H1 (cell line): ENCODE measurements at regions not wholly inside any gene's neighbourhood (a gene's known extent, or its start where the extent isn't known, plus 50 kb on each side); places are given as distances from the start of the nearest gene placed in this dataset.

ENCODE experiments used
- CTCF ChIA-PET: fragments of 300-600 bp; sonication (Branson Sonifier 250); formaldehyde crosslinking; loops from one replicate; lab custom pipeline; 2021; ENCODE audit not compliant: partially characterized antibody; lab: Charles Lee
- POLR2A ChIA-PET: fragments of 300-600 bp; sonication (Branson Sonifier 250); formaldehyde crosslinking; loops from one replicate; lab custom pipeline; 2021; ENCODE audit warnings: inconsistent platforms; ENCODE audit not compliant: partially characterized antibody; lab: Charles Lee
- DNase-seq, 2 experiments: peaks; one replicate each; pipeline versions ENCODE4 v3.0.0 to v3.0.0-alpha.2; 2010 to 2022; ENCODE audit warnings: low spot score in 2 of 2, low read depth in 1 of 2, mixed read lengths in 1 of 2
- FAIRE-seq: peaks from 2 replicates; lab custom pipeline; 2011; peaks lifted over from hg19 to GRCh38; lab: Jason Lieb, UNC
- H2AFZ ChIP-seq: 2 replicates; pipeline ENCODE4 v1.8.1; 2012; ENCODE audit warnings: low read length, inconsistent platforms
- H2AK5ac ChIP-seq: 2 replicates; pipeline ENCODE4 v1.6.1; 2013; ENCODE audit warnings: low read depth, low read length
- H2BK120ac ChIP-seq: replicated peaks from 2 replicates; pipeline ENCODE3; 2013; ENCODE audit warnings: low read depth, low read length, inconsistent platforms
- H2BK12ac ChIP-seq: 2 replicates; pipeline ENCODE4 v1.6.1; 2013; ENCODE audit warnings: low read depth, low read length
- H2BK15ac ChIP-seq: 2 replicates; pipeline ENCODE4 v1.6.1; 2013; ENCODE audit warnings: low read length
- H2BK20ac ChIP-seq: 2 replicates; pipeline ENCODE4 v1.6.1; 2013; ENCODE audit warnings: low read length
- H2BK5ac ChIP-seq: 2 replicates; pipeline ENCODE4 v1.6.1; 2013; ENCODE audit warnings: low read depth, low read length
- H3K14ac ChIP-seq: 2 replicates; pipeline ENCODE4 v1.6.1; 2013; ENCODE audit warnings: inconsistent platforms; ENCODE audit not compliant: insufficient read length
- H3K18ac ChIP-seq: 2 replicates; pipeline ENCODE4 v1.6.1; 2013; ENCODE audit warnings: low read length; ENCODE audit errors: extremely low read depth
- H3K23ac ChIP-seq: 2 replicates; pipeline ENCODE4 v1.6.1; 2013; ENCODE audit warnings: inconsistent platforms; ENCODE audit not compliant: insufficient read length
- H3K23me2 ChIP-seq: 2 replicates; pipeline ENCODE4 v1.6.1; 2013; ENCODE audit warnings: low read depth, low read length
- H3K27ac ChIP-seq: 2 replicates; pipeline ENCODE4 v1.6.1; 2011; ENCODE audit warnings: low read depth, low read length, inconsistent platforms
- H3K27me3 ChIP-seq, 4 experiments: replicated peaks in 1 of 4; 1 replicate in 1 of 4; 2 replicates in 3 of 4; pipeline versions ENCODE4 v1.6.1 to v1.8.1; 2011 to 2013; ENCODE audit warnings: low read length in 3 of 4, mild to moderate bottlenecking in 3 of 4, inconsistent platforms in 2 of 4, mixed read lengths in 2 of 4, moderate library complexity in 1 of 4; ENCODE audit not compliant: control insufficient read depth in 3 of 4, insufficient read depth in 3 of 4; ENCODE audit errors: extremely low read depth in 1 of 4
- H3K36me3 ChIP-seq, 4 experiments: 2 replicates each; pipeline versions ENCODE4 v1.6.1 to v1.8.1; 2011 to 2013; ENCODE audit warnings: mild to moderate bottlenecking in 4 of 4, low read length in 3 of 4, moderate library complexity in 2 of 4, control low read depth in 1 of 4, inconsistent platforms in 1 of 4; ENCODE audit not compliant: insufficient read depth in 4 of 4, control insufficient read depth in 2 of 4
- H3K4ac ChIP-seq: replicated peaks from 2 replicates; pipeline ENCODE3; 2013; ENCODE audit warnings: low read length, low read depth, mixed read lengths, inconsistent platforms; ENCODE audit not compliant: insufficient read length
- H3K4me1 ChIP-seq, 4 experiments: replicated peaks in 1 of 4; 1 replicate in 1 of 4; 2 replicates in 3 of 4; pipeline versions ENCODE4 v1.6.1 to v1.8.1; 2011 to 2013; ENCODE audit warnings: low read length in 3 of 4, inconsistent platforms in 2 of 4, mixed read lengths in 1 of 4; ENCODE audit not compliant: insufficient read depth in 4 of 4, control insufficient read depth in 3 of 4
- H3K4me2 ChIP-seq, 2 experiments: 2 replicates each; pipeline versions ENCODE4 v1.6.1 to v1.8.1; 2011 to 2013; ENCODE audit warnings: low read depth in 2 of 2, low read length in 2 of 2, control low read depth in 1 of 2, inconsistent platforms in 1 of 2, mild to moderate bottlenecking in 1 of 2; ENCODE audit not compliant: insufficient read depth in 1 of 2
- H3K4me3 ChIP-seq, 4 experiments: fragments of 200-600, 300-600 bp in 1 of 4; sonication (generic), shearing (Covaris generic), sonication (Bioruptor Twin) in 1 of 4; 2 replicates each; pipeline versions ENCODE4 v1.5.1 to v1.8.1; 2011 to 2016; ENCODE audit warnings: low read length in 4 of 4, low read depth in 3 of 4, control low read depth in 2 of 4, inconsistent platforms in 2 of 4, mild to moderate bottlenecking in 2 of 4, mixed read lengths in 1 of 4, moderate library complexity in 1 of 4; ENCODE audit not compliant: insufficient read depth in 2 of 4; ENCODE audit errors: extremely low read depth in 1 of 4
- H3K56ac ChIP-seq: replicated peaks from 2 replicates; pipeline ENCODE3; 2013; ENCODE audit warnings: low read depth, mild to moderate bottlenecking, mixed read lengths, low read length, inconsistent platforms; ENCODE audit not compliant: insufficient read length
- H3K79me1 ChIP-seq: 2 replicates; pipeline ENCODE4 v1.6.1; 2013; ENCODE audit warnings: low read depth, low read length, control low read depth
- H3K79me2 ChIP-seq, 2 experiments: 2 replicates each; pipeline versions ENCODE4 v1.6.1 to v1.8.1; 2012 to 2013; ENCODE audit warnings: low read length in 2 of 2, mild to moderate bottlenecking in 2 of 2, inconsistent platforms in 1 of 2; ENCODE audit not compliant: insufficient read depth in 2 of 2, control insufficient read depth in 1 of 2
- H3K9ac ChIP-seq, 4 experiments: replicated peaks in 1 of 4; 1 replicate in 1 of 4; 2 replicates in 3 of 4; pipeline versions ENCODE4 v1.6.1 to v1.8.1; 2011 to 2013; ENCODE audit warnings: low read depth in 3 of 4, low read length in 3 of 4, control low read depth in 2 of 4, mild to moderate bottlenecking in 2 of 4, moderate library complexity in 2 of 4, inconsistent platforms in 1 of 4; ENCODE audit errors: extremely low read depth in 1 of 4
- H3K9me3 ChIP-seq, 2 experiments: 2 replicates each; pipeline versions ENCODE4 v1.6.1 to v1.8.1; 2012 to 2013; ENCODE audit warnings: mild to moderate bottlenecking in 2 of 2, moderate library complexity in 2 of 2, control low read depth in 1 of 2, inconsistent platforms in 1 of 2, low read depth in 1 of 2, low read length in 1 of 2, mixed read lengths in 1 of 2; ENCODE audit not compliant: insufficient read depth in 2 of 2
- H4K20me1 ChIP-seq, 2 experiments: replicated peaks in 1 of 2; 2 replicates each; pipeline versions ENCODE3 to v1.8.1; 2011 to 2013; ENCODE audit warnings: inconsistent platforms in 2 of 2, low read length in 2 of 2, mild to moderate bottlenecking in 1 of 2; ENCODE audit not compliant: insufficient read depth in 2 of 2, control insufficient read depth in 1 of 2
- H4K5ac ChIP-seq: 2 replicates; pipeline ENCODE4 v1.6.1; 2013; ENCODE audit warnings: low read length, low read depth, mixed read lengths, inconsistent platforms; ENCODE audit not compliant: insufficient read length
- H4K8ac ChIP-seq: 2 replicates; pipeline ENCODE4 v1.8.0; 2013; ENCODE audit warnings: mild to moderate bottlenecking, moderate library complexity, low read length, inconsistent platforms; ENCODE audit not compliant: insufficient read depth; ENCODE audit errors: extremely low read depth
- H4K91ac ChIP-seq: replicated peaks from 2 replicates; pipeline ENCODE3; 2013; ENCODE audit warnings: low read length, mixed read lengths, inconsistent platforms; ENCODE audit not compliant: insufficient read length
- CTBP2 ChIP-seq: IDR thresholded peaks from 2 replicates; pipeline ENCODE4 v1.7.0; 2011; ENCODE audit warnings: borderline replicate concordance, mild to moderate bottlenecking, moderate library complexity, mixed read lengths, low read length; ENCODE audit not compliant: insufficient read depth, insufficient read length
- EZH2 ChIP-seq: fragments of 200-600 bp; sonication (generic); IDR thresholded peaks from 2 replicates; pipeline ENCODE4 v1.7.1; 2012; ENCODE audit warnings: low read depth, mild to moderate bottlenecking, moderate library complexity, low read length, inconsistent platforms; ENCODE audit not compliant: severe bottlenecking
- PHF8 ChIP-seq: fragments of 200-600 bp; sonication (generic); conservative IDR thresholded peaks from 2 replicates; pipeline ENCODE4 v1.7.1; 2012; ENCODE audit warnings: low read depth, mild to moderate bottlenecking, inconsistent platforms, low read length, moderate library complexity
- POU5F1 ChIP-seq: IDR thresholded peaks from 2 replicates; pipeline ENCODE4 v1.6.1; 2011; ENCODE audit warnings: low read depth, mild to moderate bottlenecking, low read length, moderate library complexity
- RNF2 ChIP-seq: fragments of 200-900, 300-1000 bp; sonication (generic); IDR thresholded peaks from 2 replicates; pipeline ENCODE4 v1.7.1; 2016; ENCODE audit warnings: borderline replicate concordance, low read depth, mild to moderate bottlenecking, antibody characterized with exemption, low read length; ENCODE audit not compliant: poor library complexity, severe bottlenecking; ENCODE audit errors: missing control alignments
- SIRT6 ChIP-seq: IDR thresholded peaks from one replicate; pipeline ENCODE4 v1.7.1; 2012; ENCODE audit warnings: low read length, inconsistent platforms
- SP4 ChIP-seq: IDR thresholded peaks from 2 replicates; pipeline ENCODE4 v1.6.1; 2012; ENCODE audit warnings: low read length, inconsistent platforms
- TAF1 ChIP-seq: IDR thresholded peaks from 2 replicates; pipeline ENCODE4 v1.6.1; 2011; ENCODE audit warnings: mild to moderate bottlenecking, low read depth, low read length
- TCF12 ChIP-seq: IDR thresholded peaks from 2 replicates; pipeline ENCODE4 v1.6.1; 2011; ENCODE audit warnings: low read depth, mild to moderate bottlenecking, low read length
- TEAD4 ChIP-seq: IDR thresholded peaks from 2 replicates; pipeline ENCODE4 v1.6.1; 2012; ENCODE audit warnings: low read depth, low read length, inconsistent platforms, mixed read lengths
- USF2 ChIP-seq: IDR thresholded peaks from 2 replicates; pipeline ENCODE4 v1.6.1; 2011; ENCODE audit warnings: low read length, improper control_type of control experiment
- YY1 ChIP-seq: IDR thresholded peaks from 2 replicates; pipeline ENCODE4 v1.6.1; 2011; ENCODE audit warnings: low read depth, mild to moderate bottlenecking, low read length
- WGBS, 2 experiments: shearing (Covaris generic) in 1 of 2; methylation state at CpG; one replicate each; pipeline versions ENCODE4 v1.1.6 to v1.1.7; 2013 to 2015; ENCODE audit warnings: low lambda C conversion rate in 2 of 2, mixed read lengths in 2 of 2, inconsistent platforms in 1 of 2, low coverage in 1 of 2, missing lambda C conversion rate in 1 of 2; ENCODE audit not compliant: insufficient replicate concordance in 2 of 2, insufficient coverage in 1 of 2, insufficient read length in 1 of 2; ENCODE audit errors: extremely low coverage in 1 of 2, missing lambda C conversion rate in 1 of 2; 5-methylcytosine and 5-hydroxymethylcytosine counted together
- TF ChIP-seq, protein P1 (sequence below): IDR thresholded peaks from 2 replicates; pipeline ENCODE4 v1.6.1; 2012; ENCODE audit warnings: inconsistent platforms

GRCh38 chr13:107220245-107220644 lies 652.3 kb upstream of the ARGLU1 start:
- Histone ChIP-seq H3K79me1 (no peaks in the 10 kb centered on the region), H2BK20ac (no peak overlapping the region), H3K27ac (no peak overlapping the region), H3K4me3 (no peak overlapping the region), H2BK15ac (no peak overlapping the region), H4K5ac (no peak overlapping the region), H3K23ac (no peak overlapping the region), H3K9me3 (no peaks in the 10 kb centered on the region), H4K91ac (no peak overlapping the region), H3K4me2 (no peak overlapping the region), H3K36me3 (no peaks in the 10 kb centered on the region), H2BK12ac (no peak overlapping the region), H2BK5ac (no peak overlapping the region), H3K23me2 (no peaks in the 10 kb centered on the region), H3K18ac (no peak overlapping the region), H2BK120ac (no peak overlapping the region), H3K56ac (no peak overlapping the region), H2AK5ac (no peak overlapping the region), H4K20me1 (no peaks in the 10 kb centered on the region), H4K8ac (no peak overlapping the region), H3K27me3 (no peaks in the 10 kb centered on the region), H3K79me2 (no peaks in the 10 kb centered on the region), H3K9ac (no peak overlapping the region), H3K4me1 (peaks cover 0 to 3% (median 0%) of the 10 kb centered on the region in 4 experiments; a peak in 2 of 7 replicates), H3K4ac (no peak overlapping the region), H2AFZ (no peak overlapping the region), H3K14ac (no peak overlapping the region)
- DNase-seq (no peak), FAIRE-seq (no peak)
- 79% methylated on average over 2 of the region's 2 CpGs; no CpG with 5 or more reads in 1 of the 2 experiments for WGBS, 2 experiments
- CTCF ChIA-PET: interaction anchor here (1.2 to 2.4 kb wide), 2 partner anchors 12 to 17 kb away, joined by 3 to 10 read pairs; no protein-coding TSS in a partner anchor
- POLR2A ChIA-PET: no interaction called here
- TF ChIP-seq SIRT6 (no peak), YY1 (no peak), POU5F1 (no peak), PHF8 (no peak), RNF2 (no peak), SP4 (no peak), USF2 (no peak), TAF1 (no peak), CTBP2 (no peak), TCF12 (no peak), EZH2 (no peak), TEAD4 (no peak)
- TF ChIP-seq, protein P1, sequence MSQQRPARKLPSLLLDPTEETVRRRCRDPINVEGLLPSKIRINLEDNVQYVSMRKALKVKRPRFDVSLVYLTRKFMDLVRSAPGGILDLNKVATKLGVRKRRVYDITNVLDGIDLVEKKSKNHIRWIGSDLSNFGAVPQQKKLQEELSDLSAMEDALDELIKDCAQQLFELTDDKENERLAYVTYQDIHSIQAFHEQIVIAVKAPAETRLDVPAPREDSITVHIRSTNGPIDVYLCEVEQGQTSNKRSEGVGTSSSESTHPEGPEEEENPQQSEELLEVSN: no peak
